Erythroblast (primary cell): ENCODE measurements at regions not wholly inside any gene's neighbourhood (a gene's known extent, or its start where the extent isn't known, plus 50 kb on each side); places are given as distances from the start of the nearest gene placed in this dataset.
"Not testable (repeated sequence)": the region's sequence is repeated elsewhere in the genome, so short reads cannot be mapped to it uniquely, and the experiment has no call there.

ENCODE experiments used
- DNase-seq, 2 experiments: peaks; one replicate each; lab custom pipeline; 2025; lab: John Stamatoyannopoulos, UW
- GATA1 ChIP-seq: IDR thresholded peaks from 2 replicates; pipeline ENCODE4 v1.6.1; 2011; ENCODE audit warnings: low read depth, mild to moderate bottlenecking, control low read depth, low read length, moderate library complexity
- POLR2A ChIP-seq: IDR thresholded peaks from 2 replicates; pipeline ENCODE4 v1.6.1; 2011; ENCODE audit warnings: mild to moderate bottlenecking, low read length

DNA sequence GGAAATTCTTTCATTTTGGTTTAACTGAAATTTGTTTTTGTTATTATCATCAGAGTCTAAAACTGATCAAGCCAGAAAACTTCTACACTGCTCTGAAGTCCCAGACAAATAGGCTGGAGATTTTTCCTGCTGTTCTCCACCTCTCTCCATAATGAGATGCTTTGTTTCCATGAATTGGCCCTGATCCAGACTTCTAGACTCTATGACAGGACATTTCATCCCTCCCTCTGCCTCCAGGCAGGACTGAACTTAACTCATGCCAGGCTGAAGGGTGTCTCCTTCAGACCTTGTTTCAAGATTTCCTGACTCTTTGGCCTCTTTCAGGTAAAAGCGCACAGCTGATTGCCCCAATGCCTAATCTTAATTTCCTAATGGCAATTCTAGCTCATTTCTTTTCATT is 69.1 kb upstream of the HOXC13 start:
- no peak for DNase-seq
- TF ChIP-seq GATA1 (no peak), POLR2A (no peak)

GRCh38 chr12:53870117-53870516 is 68.5 kb upstream of the HOXC13 start:
- no peak for DNase-seq

DNA sequence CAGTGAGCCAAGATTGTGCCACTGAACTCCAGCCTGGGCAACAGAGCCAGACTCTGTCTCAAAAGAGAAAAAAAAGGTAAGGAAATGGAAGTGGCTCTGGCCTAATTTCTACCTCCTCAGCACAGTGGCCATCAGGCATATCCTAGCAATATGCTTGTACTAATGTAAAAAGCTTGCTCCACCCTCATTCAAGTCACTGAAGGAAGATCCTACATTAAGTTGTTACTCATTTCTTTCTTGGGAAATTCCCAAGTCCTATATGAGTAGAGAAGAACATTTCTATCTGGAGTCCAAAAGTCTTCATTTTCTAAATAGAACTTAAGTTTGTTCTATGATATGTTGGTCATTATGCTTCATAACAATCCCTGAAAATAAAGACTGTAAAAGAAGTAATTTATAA is 67.3 kb upstream of the HOXC13 start:
- TF ChIP-seq POLR2A (no peak), GATA1 (no peak)
- DNase-seq, result no peak

More at GRCh38 chr12:53870117-53870516, 68.5 kb upstream of the HOXC13 start:
- TF ChIP-seq POLR2A, result no peak
- no peak for TF ChIP-seq GATA1

- no peak for DNase-seq
- TF ChIP-seq POLR2A (no peak), GATA1 (no peak)
Measured at GRCh38 chr12:53872367-53872766, 66.3 kb upstream of the HOXC13 start.

DNA sequence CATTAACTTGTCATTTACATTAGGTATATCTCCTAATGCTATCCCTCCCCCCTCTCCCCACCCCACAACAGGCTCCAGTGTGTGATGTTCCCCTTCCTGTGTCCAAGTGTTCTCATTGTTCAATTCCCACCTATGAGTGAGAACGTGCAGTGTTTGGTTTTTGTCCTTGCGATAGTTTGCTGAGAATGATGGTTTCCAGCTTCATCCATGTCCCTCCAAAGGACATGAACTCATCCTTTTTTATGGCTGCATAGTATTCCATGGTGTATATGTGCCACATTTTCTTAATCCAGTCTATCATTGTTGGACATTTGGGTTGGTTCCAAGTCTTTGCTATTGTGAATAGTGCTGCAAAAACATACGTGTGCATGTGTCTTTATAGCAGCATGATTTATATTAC is 60.7 kb upstream of the HOXC13 start:
- not testable (repeated sequence) for DNase-seq

DNA sequence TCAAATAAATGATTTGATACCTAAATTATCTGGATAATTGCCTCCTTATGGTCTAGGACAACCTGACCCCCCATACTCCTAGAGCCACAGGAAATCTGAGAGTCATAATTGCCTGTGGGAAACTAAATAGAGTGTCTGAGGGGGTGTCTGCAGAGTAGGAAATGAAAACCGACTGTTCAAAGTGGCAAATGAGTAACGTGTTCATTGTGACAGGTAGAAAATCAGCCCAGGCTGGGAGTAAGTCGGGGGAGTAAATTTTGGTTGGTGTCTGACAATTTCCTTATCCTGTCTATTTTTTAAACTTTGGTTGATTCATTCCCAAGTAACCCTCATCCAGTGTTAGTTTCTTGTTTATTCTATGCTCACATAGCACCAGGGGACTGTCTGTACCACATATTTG is 51.6 kb upstream of the HOXC13 start:
- DNase-seq, result no peak
- TF ChIP-seq GATA1 (no peak), POLR2A (no peak)

- TF ChIP-seq GATA1, result no peak
- TF ChIP-seq POLR2A, result no peak
- no peak for DNase-seq
Measured at GRCh38 chr12:53887881-53888280, 50.8 kb upstream of the HOXC13 start.
